Spleen (tissue), 11 donors: ENCODE measurements at regions not wholly inside any gene's neighbourhood (a gene's known extent, or its start where the extent isn't known, plus 50 kb on each side); places are given as distances from the start of the nearest gene placed in this dataset.

ENCODE experiments used
- DNase-seq: peaks from one replicate; pipeline ENCODE4 v3.0.0-alpha.2; 2020
- H3K27ac ChIP-seq, 8 donors: fragments of 200-600 bp; sonication (generic) in 7 of 8; 1 replicate in 4 of 8; 2 replicates in 4 of 8; pipeline versions ENCODE4 v1.5.0 to v1.8.0; 2016 to 2021; ENCODE audit warnings: inconsistent platforms in 4 of 8, mild to moderate bottlenecking in 4 of 8, moderate library complexity in 1 of 8
- H3K27me3 ChIP-seq, 7 donors: fragments of 200-600 bp; sonication (generic) in 6 of 7; replicated peaks in 1 of 7; 1 replicate in 4 of 7; 2 replicates in 3 of 7; pipeline versions ENCODE4 v1.5.0 to v1.8.0; 2016 to 2021; ENCODE audit warnings: inconsistent platforms in 3 of 7, mild to moderate bottlenecking in 1 of 7
- H3K36me3 ChIP-seq, 6 donors: fragments of 200-600 bp; sonication (generic) in 5 of 6; 1 replicate in 4 of 6; 2 replicates in 2 of 6; pipeline versions ENCODE4 v1.5.0 to v1.8.0; 2016 to 2021; ENCODE audit warnings: inconsistent platforms in 2 of 6
- H3K4me1 ChIP-seq, 6 donors: fragments of 200-600 bp; sonication (generic) in 5 of 6; 1 replicate in 3 of 6; 2 replicates in 3 of 6; pipeline versions ENCODE4 v1.5.0 to v1.8.0; 2016 to 2021; ENCODE audit warnings: inconsistent platforms in 3 of 6
- H3K4me3 ChIP-seq, 8 donors: fragments of 200-600 bp; sonication (generic) in 7 of 8; 1 replicate in 4 of 8; 2 replicates in 4 of 8; pipeline versions ENCODE4 v1.5.0 to v1.8.0; 2016 to 2021; ENCODE audit warnings: inconsistent platforms in 4 of 8, mild to moderate bottlenecking in 4 of 8, moderate library complexity in 2 of 8
- H3K9me3 ChIP-seq, 8 donors: fragments of 200-600 bp; sonication (generic) in 7 of 8; 1 replicate in 4 of 8; 2 replicates in 4 of 8; pipeline versions ENCODE4 v1.5.0 to v1.8.0; 2016 to 2021; ENCODE audit warnings: inconsistent platforms in 4 of 8
- POLR2A ChIP-seq, 3 donors: fragments of 450-650 bp; IDR thresholded peaks; one replicate each; pipeline ENCODE4 v1.5.1; 2017; ENCODE audit warnings: antibody characterized with exemption in 3 of 3, mild to moderate bottlenecking in 1 of 3
- POLR2AphosphoS5 ChIP-seq, 3 donors: sonication (generic); formaldehyde crosslinking; IDR thresholded peaks; one replicate each; pipeline ENCODE4 v1.5.1; 2017; ENCODE audit warnings: antibody characterized with exemption in 3 of 3
- WGBS, 5 donors: extraction: QIAGEN DNeasy Blood & Tissue Kit in 3 of 5; methylation state at CpG; one replicate each; pipeline versions ENCODE4 v1.1.5 to v1.1.7; 2013 to 2018; 5-methylcytosine and 5-hydroxymethylcytosine counted together
- intact Hi-C: fragments of 100-400 bp; cut with DNase I; formaldehyde crosslinking; loops from one replicate; pipeline ENCODE4 v1.15.0; 2023; ENCODE audit warnings: low total_unique reads
- TF ChIP-seq, protein P1 (sequence below), 11 experiments: fragments of 200-600 bp in 7 of 11; fragments of 450-650 bp in 4 of 11; sonication (generic) in 4 of 11; IDR thresholded peaks in 8 of 11; conservative IDR thresholded peaks in 3 of 11; 1 replicate in 7 of 11; 2 replicates in 4 of 11; pipeline versions ENCODE4 v1.4.0 to v1.8.0; 2016 to 2021; ENCODE audit warnings: antibody characterized with exemption in 11 of 11, inconsistent platforms in 4 of 11, mild to moderate bottlenecking in 1 of 11
- donor health status: healthy with polysubstance abuse.
- donor health status: DM: no; HTN: no; CAD: no; lungs with moderate emphysema.
- donor health status: DM: no; HTN: no; CAD: no.
- donor health status: Bipolar disorder and iron deficiency.
- donor health status: healthy.
- donor health status: DM: no; HTN: no; CAD: no.
- donor health status: DM: yes; HTN: yes; CAD: no.

DNA sequence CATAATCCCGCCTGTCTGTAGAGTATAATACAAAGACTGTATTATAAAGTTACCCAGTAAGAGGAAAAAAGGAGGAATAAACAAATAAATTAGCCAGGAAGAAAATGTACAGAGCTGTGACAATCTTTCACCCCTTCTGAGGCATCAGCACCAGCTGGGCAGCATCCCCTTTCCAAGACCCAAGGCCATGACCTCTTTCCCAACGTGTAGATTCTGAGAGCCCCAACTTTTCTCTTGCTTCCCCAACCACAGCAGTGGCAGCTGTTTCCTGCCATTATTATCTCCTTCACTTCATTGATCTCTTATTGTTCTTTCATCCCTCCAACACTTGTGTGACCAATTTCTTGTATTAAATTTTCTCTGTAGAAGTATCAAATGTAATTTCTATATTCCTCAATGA, 101.6 kb downstream of the BBS10 start:
- Histone ChIP-seq H3K4me1 (no peaks in the 10 kb centered on the region), H3K27me3 (no peaks in the 10 kb centered on the region), H3K27ac (no peak overlapping the region), H3K36me3 (no peaks in the 10 kb centered on the region), H3K4me3 (no peak overlapping the region), H3K9me3 (no peaks in the 10 kb centered on the region)
- WGBS, 5 donors = 44 to 61% (median 54%) methylated on average over 2 of the region's 2 CpGs
- no peak for DNase-seq
- TF ChIP-seq, protein P1, sequence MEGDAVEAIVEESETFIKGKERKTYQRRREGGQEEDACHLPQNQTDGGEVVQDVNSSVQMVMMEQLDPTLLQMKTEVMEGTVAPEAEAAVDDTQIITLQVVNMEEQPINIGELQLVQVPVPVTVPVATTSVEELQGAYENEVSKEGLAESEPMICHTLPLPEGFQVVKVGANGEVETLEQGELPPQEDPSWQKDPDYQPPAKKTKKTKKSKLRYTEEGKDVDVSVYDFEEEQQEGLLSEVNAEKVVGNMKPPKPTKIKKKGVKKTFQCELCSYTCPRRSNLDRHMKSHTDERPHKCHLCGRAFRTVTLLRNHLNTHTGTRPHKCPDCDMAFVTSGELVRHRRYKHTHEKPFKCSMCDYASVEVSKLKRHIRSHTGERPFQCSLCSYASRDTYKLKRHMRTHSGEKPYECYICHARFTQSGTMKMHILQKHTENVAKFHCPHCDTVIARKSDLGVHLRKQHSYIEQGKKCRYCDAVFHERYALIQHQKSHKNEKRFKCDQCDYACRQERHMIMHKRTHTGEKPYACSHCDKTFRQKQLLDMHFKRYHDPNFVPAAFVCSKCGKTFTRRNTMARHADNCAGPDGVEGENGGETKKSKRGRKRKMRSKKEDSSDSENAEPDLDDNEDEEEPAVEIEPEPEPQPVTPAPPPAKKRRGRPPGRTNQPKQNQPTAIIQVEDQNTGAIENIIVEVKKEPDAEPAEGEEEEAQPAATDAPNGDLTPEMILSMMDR (IDR thresholded peaks at IDR 0.05 in 8 of 11, conservative IDR thresholded peaks at IDR 0.05 in 3 of 11) = no peak
- TF ChIP-seq POLR2A (IDR thresholded peaks at IDR 0.05) = no peak
- TF ChIP-seq POLR2AphosphoS5 (IDR thresholded peaks at IDR 0.05) = no peak
- intact Hi-C loops = no loop called here

DNA sequence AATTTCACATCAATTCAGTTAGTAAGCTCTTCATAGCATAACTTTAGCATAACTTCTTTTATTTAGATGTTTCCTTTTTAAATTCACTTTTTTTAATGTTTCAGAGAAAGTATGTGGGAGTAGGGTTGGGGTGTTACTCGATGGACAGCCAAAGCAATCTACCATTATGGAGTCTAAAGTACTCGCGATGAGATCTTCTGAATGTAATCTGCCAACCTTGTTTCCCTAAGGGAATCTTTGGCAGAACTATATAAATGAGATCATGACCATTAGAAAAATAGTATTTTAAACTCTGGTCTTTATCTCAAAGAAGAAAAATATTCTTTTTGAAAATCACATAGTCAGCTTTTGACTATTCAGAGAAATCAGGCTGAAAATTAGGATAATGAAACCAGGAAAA, 103.9 kb downstream of the BBS10 start:
- no peaks in the 10 kb centered on the region for H3K36me3 ChIP-seq
- H3K27ac ChIP-seq = no peak overlapping the region
- H3K4me1 ChIP-seq = no peaks in the 10 kb centered on the region
- H3K9me3 ChIP-seq = no peaks in the 10 kb centered on the region
- TF ChIP-seq POLR2A (IDR thresholded peaks at IDR 0.05) (no peak), POLR2AphosphoS5 (IDR thresholded peaks at IDR 0.05) (no peak)
- TF ChIP-seq, protein P1 (IDR thresholded peaks at IDR 0.05 in 8 of 11, conservative IDR thresholded peaks at IDR 0.05 in 3 of 11) = no peak
- WGBS, 5 donors = 86 to 96% (median 93%) methylated on average over 3 of the region's 3 CpGs
- DNase-seq = no peak
- no peaks in the 10 kb centered on the region for H3K27me3 ChIP-seq
- H3K4me3 ChIP-seq = no peak overlapping the region
- intact Hi-C loops = no loop called here

DNA sequence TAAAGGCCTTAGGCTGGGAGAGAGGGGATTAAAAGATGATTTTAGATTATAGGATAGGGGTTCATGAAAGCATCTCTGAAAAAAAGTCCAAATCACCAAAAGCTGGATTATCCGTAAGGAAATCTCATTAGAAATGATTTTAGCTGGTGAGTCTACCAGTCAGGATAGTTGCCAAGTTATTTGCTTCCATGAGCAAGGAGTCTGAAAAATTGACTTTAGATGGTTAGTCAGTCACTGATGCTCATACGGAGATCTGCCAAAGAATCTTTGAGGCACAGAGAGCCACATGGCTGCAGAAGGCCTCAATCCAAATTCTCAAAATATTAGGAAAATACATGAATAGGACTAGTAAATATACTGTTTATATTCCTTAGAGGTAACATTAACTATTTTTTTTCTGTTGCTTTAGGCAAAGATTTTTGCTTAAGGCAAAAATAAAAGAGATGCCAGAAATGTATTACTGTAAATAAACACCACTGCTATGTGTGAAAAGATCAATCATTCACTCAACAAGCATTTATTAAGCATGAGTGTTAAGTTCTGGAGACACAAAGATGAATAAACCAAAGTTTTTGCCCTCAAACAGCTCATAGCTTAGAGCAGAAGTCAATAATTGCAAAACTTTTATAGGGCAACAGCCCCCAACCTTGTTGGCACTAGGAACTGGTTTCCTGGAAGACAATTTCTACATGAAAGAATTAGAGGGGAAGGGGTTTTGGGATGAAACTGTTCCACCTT, 105.2 kb downstream of the BBS10 start:
- Histone ChIP-seq H3K4me1 (no peaks in the 10 kb centered on the region), H3K36me3 (no peaks in the 10 kb centered on the region), H3K27ac (no peak overlapping the region), H3K27me3 (no peaks in the 10 kb centered on the region), H3K4me3 (no peak overlapping the region), H3K9me3 (no peaks in the 10 kb centered on the region)
- WGBS, 5 donors = 90 to 98% (median 93%) methylated on average over 2 of the region's 2 CpGs
- DNase-seq = no peak
- intact Hi-C loops = no loop called here
- TF ChIP-seq, protein P1 (IDR thresholded peaks at IDR 0.05 in 8 of 11, conservative IDR thresholded peaks at IDR 0.05 in 3 of 11) = no peak
- TF ChIP-seq POLR2A (IDR thresholded peaks at IDR 0.05) (no peak), POLR2AphosphoS5 (IDR thresholded peaks at IDR 0.05) (no peak)

DNA sequence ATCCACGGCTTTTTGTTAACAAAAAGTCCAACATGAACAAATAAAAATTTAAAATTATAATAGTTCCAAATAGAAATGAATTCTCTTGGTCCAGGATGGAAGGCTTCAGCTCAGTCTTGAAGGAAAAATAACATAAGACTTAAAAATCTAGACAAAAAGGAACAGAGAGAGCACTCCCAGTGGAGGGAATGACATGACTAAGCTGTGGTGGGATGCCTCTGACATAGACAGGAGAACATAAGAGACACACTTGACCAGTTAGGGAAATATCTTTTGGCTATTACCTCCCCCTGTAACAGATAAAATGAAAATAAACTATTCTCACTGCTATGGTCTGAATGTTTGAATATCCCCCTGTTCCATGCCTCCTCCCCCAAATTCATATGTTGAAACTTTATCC, 106.8 kb downstream of the BBS10 start:
- no peak overlapping the region for H3K27ac ChIP-seq
- no peaks in the 10 kb centered on the region for H3K27me3 ChIP-seq
- no peaks in the 10 kb centered on the region for H3K36me3 ChIP-seq
- 77 to 95% (median 89%) methylated on average over 1 of the region's 1 CpG for WGBS, 5 donors
- TF ChIP-seq POLR2AphosphoS5 (IDR thresholded peaks at IDR 0.05) = no peak
- TF ChIP-seq, protein P1 (IDR thresholded peaks at IDR 0.05 in 8 of 11, conservative IDR thresholded peaks at IDR 0.05 in 3 of 11) = no peak
- TF ChIP-seq POLR2A (IDR thresholded peaks at IDR 0.05) = no peak
- H3K9me3 ChIP-seq = no peaks in the 10 kb centered on the region
- no peak for DNase-seq
- H3K4me1 ChIP-seq = no peaks in the 10 kb centered on the region
- H3K4me3 ChIP-seq = no peak overlapping the region
- intact Hi-C loops = no loop called here
